Testis (tissue), 2 donors: ENCODE measurements at regions not wholly inside any gene's neighbourhood (a gene's known extent, or its start where the extent isn't known, plus 50 kb on each side); places are given as distances from the start of the nearest gene placed in this dataset.

Source experiments
- POLR2A ChIP-seq: fragments of 450-650 bp; IDR thresholded peaks from one replicate; pipeline ENCODE4 v1.6.1; 2017; ENCODE audit warnings: antibody characterized with exemption, mild to moderate bottlenecking, moderate library complexity
- TF ChIP-seq, protein P1 (sequence below), 3 experiments: fragments of 450-650 bp in 2 of 3; fragments of 200-600 bp in 1 of 3; sonication (generic) in 1 of 3; IDR thresholded peaks; one replicate each; pipeline ENCODE4 v1.5.1; 2016 to 2019; ENCODE audit warnings: antibody characterized with exemption in 3 of 3, mild to moderate bottlenecking in 2 of 3, moderate library complexity in 1 of 3

DNA sequence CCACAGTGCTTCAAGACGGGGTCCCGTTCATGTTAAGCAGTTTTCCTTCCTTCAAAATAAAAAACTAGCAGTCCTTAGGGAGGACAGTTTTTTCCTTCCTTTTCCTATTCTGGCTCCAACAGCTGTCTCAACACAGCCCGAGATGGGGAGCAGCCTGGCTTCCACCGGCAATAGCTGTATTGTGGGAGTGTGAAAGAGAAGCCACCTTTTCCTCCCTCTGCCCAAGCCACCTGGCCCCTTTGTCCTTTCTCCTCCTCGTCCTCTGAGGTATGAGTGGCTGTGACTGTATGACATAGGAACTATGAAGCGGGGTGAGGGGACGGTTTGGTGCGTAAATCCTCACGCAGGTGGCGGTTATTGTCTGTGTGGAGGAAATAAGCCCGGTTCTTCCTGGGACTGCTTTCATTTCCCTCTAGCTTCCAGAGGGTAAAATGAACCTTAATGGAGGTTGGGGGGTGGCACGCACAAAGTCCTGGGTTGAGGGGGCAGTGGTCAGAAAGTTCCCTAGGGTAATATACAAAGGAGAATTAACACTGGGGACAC is 292.0 kb upstream of the DMRT1 start:
- TF ChIP-seq, protein P1, sequence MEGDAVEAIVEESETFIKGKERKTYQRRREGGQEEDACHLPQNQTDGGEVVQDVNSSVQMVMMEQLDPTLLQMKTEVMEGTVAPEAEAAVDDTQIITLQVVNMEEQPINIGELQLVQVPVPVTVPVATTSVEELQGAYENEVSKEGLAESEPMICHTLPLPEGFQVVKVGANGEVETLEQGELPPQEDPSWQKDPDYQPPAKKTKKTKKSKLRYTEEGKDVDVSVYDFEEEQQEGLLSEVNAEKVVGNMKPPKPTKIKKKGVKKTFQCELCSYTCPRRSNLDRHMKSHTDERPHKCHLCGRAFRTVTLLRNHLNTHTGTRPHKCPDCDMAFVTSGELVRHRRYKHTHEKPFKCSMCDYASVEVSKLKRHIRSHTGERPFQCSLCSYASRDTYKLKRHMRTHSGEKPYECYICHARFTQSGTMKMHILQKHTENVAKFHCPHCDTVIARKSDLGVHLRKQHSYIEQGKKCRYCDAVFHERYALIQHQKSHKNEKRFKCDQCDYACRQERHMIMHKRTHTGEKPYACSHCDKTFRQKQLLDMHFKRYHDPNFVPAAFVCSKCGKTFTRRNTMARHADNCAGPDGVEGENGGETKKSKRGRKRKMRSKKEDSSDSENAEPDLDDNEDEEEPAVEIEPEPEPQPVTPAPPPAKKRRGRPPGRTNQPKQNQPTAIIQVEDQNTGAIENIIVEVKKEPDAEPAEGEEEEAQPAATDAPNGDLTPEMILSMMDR (IDR thresholded peaks at IDR 0.05) = no peak
- TF ChIP-seq POLR2A = no peak
